ENCODE measurements at regions not wholly inside any gene's neighbourhood (a gene's known extent, or its start where the extent isn't known, plus 50 kb on each side); places are given as distances from the start of the nearest gene placed in this dataset.

GRCh38 chr3:124276539-124277143, 284.7 kb upstream of the ROPN1 start:
- no peak for DNase-seq (ENCODE audit: low read depth in 2 of 2)

- DNase-seq (ENCODE audit: low read depth in 2 of 2), result no peak
These were observed 285.4 kb upstream of the ROPN1 start for GRCh38 chr3:124277144-124277890.

GRCh38 chr3:124281453-124282316, 289.8 kb upstream of the ROPN1 start:
- no peak for DNase-seq (ENCODE audit: low read depth in 2 of 2)

GRCh38 chr3:124282751-124283651, 291.1 kb upstream of the ROPN1 start:
- no peak for DNase-seq (ENCODE audit: low read depth in 2 of 2)

- DNase-seq (ENCODE audit: low read depth in 2 of 2), result no peak
These were observed 291.7 kb upstream of the ROPN1 start for GRCh38 chr3:124283652-124284023.

GRCh38 chr3:124288996-124289395, 297.1 kb upstream of the ROPN1 start:
- no peak for DNase-seq (ENCODE audit: low read depth in 2 of 2)

GRCh38 chr3:124291008-124291407, 299.1 kb upstream of the ROPN1 start:
- no peak for DNase-seq (ENCODE audit: low read depth in 2 of 2)

- no peak for DNase-seq (ENCODE audit: low read depth in 2 of 2)
These were observed 300.4 kb upstream of the ROPN1 start for GRCh38 chr3:124292329-124292728.

GRCh38 chr3:124293584-124293983, 301.7 kb upstream of the ROPN1 start:
- no peak for DNase-seq (ENCODE audit: low read depth in 2 of 2)

- no peak for DNase-seq (ENCODE audit: low read depth in 2 of 2)
These were observed 303.4 kb upstream of the ROPN1 start for GRCh38 chr3:124295362-124295761.

GRCh38 chr3:124296406-124296805, 304.5 kb upstream of the ROPN1 start:
- no peak for DNase-seq (ENCODE audit: low read depth in 2 of 2)

- DNase-seq (ENCODE audit: low read depth in 2 of 2), result no peak
These were observed 305.4 kb upstream of the ROPN1 start for GRCh38 chr3:124297062-124297980.

- no peak for DNase-seq (ENCODE audit: low read depth in 2 of 2)
These were observed 306.4 kb upstream of the ROPN1 start for GRCh38 chr3:124298301-124298700.

GRCh38 chr3:124298951-124299350, 307.0 kb upstream of the ROPN1 start:
- no peak for DNase-seq (ENCODE audit: low read depth in 2 of 2)

- DNase-seq (ENCODE audit: low read depth in 2 of 2), result no peak
These were observed 307.9 kb upstream of the ROPN1 start for GRCh38 chr3:124299831-124300230.

GRCh38 chr3:124300416-124300815, 308.5 kb upstream of the ROPN1 start:
- DNase-seq (ENCODE audit: low read depth in 2 of 2), result no peak

- no peak for DNase-seq (ENCODE audit: low read depth in 2 of 2)
These were observed 311.5 kb upstream of the ROPN1 start for GRCh38 chr3:124303305-124303910.

GRCh38 chr3:124306665-124307064, 314.7 kb upstream of the ROPN1 start:
- no peak for DNase-seq (ENCODE audit: low read depth in 2 of 2)

- no peak for DNase-seq (ENCODE audit: low read depth in 2 of 2)
These were observed 321.7 kb upstream of the ROPN1 start for GRCh38 chr3:124313621-124314020.

Data from stimulated activated CD4-positive, alpha-beta T cell treated with anti-CD3 and anti-CD28 coated beads, Interleukin-4, amount 100 ng/mL, for 48 hours (primary cell).